ENCODE measurements at regions not wholly inside any gene's neighbourhood (a gene's known extent, or its start where the extent isn't known, plus 50 kb on each side); places are given as distances from the start of the nearest gene placed in this dataset.
"Not testable (repeated sequence)": the region's sequence is repeated elsewhere in the genome, so short reads cannot be mapped to it uniquely, and the experiment has no call there.

GRCh38 chr1:4186486-4186885 is 286.4 kb upstream of the C1orf174 start:
- H3K36me3 ChIP-seq; H3K27ac ChIP-seq; H3K4me1 ChIP-seq (replicated peaks); H3K9me3 ChIP-seq (replicated peaks); H3K27me3 ChIP-seq (replicated peaks); H3K4me3 ChIP-seq; DNase-seq (ENCODE audit: low read depth in 1 of 2, low spot score in 2 of 2): not testable (repeated sequence)

GRCh38 chr1:4203501-4203900 is 303.4 kb upstream of the C1orf174 start:
- H3K36me3 ChIP-seq, result no peaks in the 10 kb centered on the region
- peaks cover 16% of the 10 kb centered on the region; the same call in 1 of the 2 replicates for H3K9me3 ChIP-seq (replicated peaks)
- no peak overlapping the region for H3K4me3 ChIP-seq
- H3K4me1 ChIP-seq (replicated peaks), result no peaks in the 10 kb centered on the region
- DNase-seq (ENCODE audit: low read depth in 1 of 2, low spot score in 2 of 2), result no peak
- H3K27me3 ChIP-seq (replicated peaks), result no peaks in the 10 kb centered on the region
- H3K27ac ChIP-seq, result no peak overlapping the region

- peaks cover 4% of the 10 kb centered on the region; the same call in 1 of the 2 replicates for H3K9me3 ChIP-seq (replicated peaks)
- H3K27me3 ChIP-seq (replicated peaks), result no peaks in the 10 kb centered on the region
- no peak overlapping the region for H3K27ac ChIP-seq
- no peak for DNase-seq (ENCODE audit: low read depth in 1 of 2, low spot score in 2 of 2)
- H3K4me3 ChIP-seq, result no peak overlapping the region
- H3K4me1 ChIP-seq (replicated peaks), result no peaks in the 10 kb centered on the region
- H3K36me3 ChIP-seq, result no peaks in the 10 kb centered on the region
Observed at GRCh38 chr1:4207183-4207582, 307.1 kb upstream of the C1orf174 start.

GRCh38 chr1:4207842-4208692 is 308.0 kb upstream of the C1orf174 start:
- H3K36me3 ChIP-seq, result no peaks in the 10 kb centered on the region
- H3K9me3 ChIP-seq (replicated peaks), result peaks cover 4% of the 10 kb centered on the region; the same call in 1 of the 2 replicates
- H3K27me3 ChIP-seq (replicated peaks), result no peaks in the 10 kb centered on the region
- no peak for DNase-seq (ENCODE audit: low read depth in 1 of 2, low spot score in 2 of 2)
- no peak overlapping the region for H3K27ac ChIP-seq
- H3K4me3 ChIP-seq, result no peak overlapping the region
- H3K4me1 ChIP-seq (replicated peaks), result no peaks in the 10 kb centered on the region

- Histone ChIP-seq H3K36me3 (no peaks in the 10 kb centered on the region), H3K27ac (no peak overlapping the region), H3K27me3 (replicated peaks) (no peaks in the 10 kb centered on the region), H3K9me3 (replicated peaks) (no peaks in the 10 kb centered on the region; the same call in 1 of the 2 replicates), H3K4me3 (no peak overlapping the region), H3K4me1 (replicated peaks) (no peaks in the 10 kb centered on the region)
- no peak for DNase-seq (ENCODE audit: low read depth in 1 of 2, low spot score in 2 of 2)
Observed at GRCh38 chr1:4210043-4210442, 310.0 kb upstream of the C1orf174 start.

GRCh38 chr1:4212796-4213195 is 312.7 kb upstream of the C1orf174 start:
- H3K27ac ChIP-seq, result no peak overlapping the region
- peaks cover 4% of the 10 kb centered on the region for H3K9me3 ChIP-seq (replicated peaks)
- no peaks in the 10 kb centered on the region for H3K36me3 ChIP-seq
- no peaks in the 10 kb centered on the region for H3K27me3 ChIP-seq (replicated peaks)
- DNase-seq (ENCODE audit: low read depth in 1 of 2, low spot score in 2 of 2), result no peak
- H3K4me1 ChIP-seq (replicated peaks), result no peaks in the 10 kb centered on the region
- H3K4me3 ChIP-seq, result no peak overlapping the region

- H3K4me1 ChIP-seq (replicated peaks), result no peaks in the 10 kb centered on the region
- H3K36me3 ChIP-seq, result no peaks in the 10 kb centered on the region
- no peaks in the 10 kb centered on the region for H3K27me3 ChIP-seq (replicated peaks)
- H3K9me3 ChIP-seq (replicated peaks), result peaks cover 6% of the 10 kb centered on the region
- H3K4me3 ChIP-seq, result no peak overlapping the region
- no peak overlapping the region for H3K27ac ChIP-seq
- no peak for DNase-seq (ENCODE audit: low read depth in 1 of 2, low spot score in 2 of 2)
Observed at GRCh38 chr1:4213366-4213973, 313.4 kb upstream of the C1orf174 start.

- no peak overlapping the region for H3K27ac ChIP-seq
- H3K9me3 ChIP-seq (replicated peaks), result peaks cover 7% of the 10 kb centered on the region
- H3K4me3 ChIP-seq, result no peak overlapping the region
- no peak for DNase-seq (ENCODE audit: low read depth in 1 of 2, low spot score in 2 of 2)
- H3K27me3 ChIP-seq (replicated peaks), result no peaks in the 10 kb centered on the region
- no peaks in the 10 kb centered on the region for H3K4me1 ChIP-seq (replicated peaks)
- no peaks in the 10 kb centered on the region for H3K36me3 ChIP-seq
Observed at GRCh38 chr1:4214826-4215225, 314.8 kb upstream of the C1orf174 start.

- H3K4me1 ChIP-seq (replicated peaks), result no peaks in the 10 kb centered on the region
- H3K27ac ChIP-seq, result no peak overlapping the region
- no peaks in the 10 kb centered on the region for H3K27me3 ChIP-seq (replicated peaks)
- no peaks in the 10 kb centered on the region for H3K36me3 ChIP-seq
- no peak for DNase-seq (ENCODE audit: low read depth in 1 of 2, low spot score in 2 of 2)
- H3K9me3 ChIP-seq (replicated peaks), result peaks cover 7% of the 10 kb centered on the region
- H3K4me3 ChIP-seq, result no peak overlapping the region
Observed at GRCh38 chr1:4215391-4215790, 315.3 kb upstream of the C1orf174 start.

- Histone ChIP-seq H3K27me3 (replicated peaks) (no peaks in the 10 kb centered on the region), H3K27ac (no peak overlapping the region), H3K4me3 (no peak overlapping the region), H3K36me3 (no peaks in the 10 kb centered on the region), H3K4me1 (replicated peaks) (no peaks in the 10 kb centered on the region), H3K9me3 (replicated peaks) (peaks cover 7% of the 10 kb centered on the region)
- DNase-seq (ENCODE audit: low read depth in 1 of 2, low spot score in 2 of 2), result no peak
Observed at GRCh38 chr1:4216231-4216630, 316.2 kb upstream of the C1orf174 start.

- H3K9me3 ChIP-seq (replicated peaks), result peaks cover 10% of the 10 kb centered on the region
- no peaks in the 10 kb centered on the region for H3K36me3 ChIP-seq
- no peak for DNase-seq (ENCODE audit: low read depth in 1 of 2, low spot score in 2 of 2)
- no peaks in the 10 kb centered on the region for H3K27me3 ChIP-seq (replicated peaks)
- H3K27ac ChIP-seq, result no peak overlapping the region
- no peaks in the 10 kb centered on the region for H3K4me1 ChIP-seq (replicated peaks)
- H3K4me3 ChIP-seq, result no peak overlapping the region
Observed at GRCh38 chr1:4218619-4219018, 318.5 kb upstream of the C1orf174 start.

GRCh38 chr1:4219111-4219510 is 319.0 kb upstream of the C1orf174 start:
- no peaks in the 10 kb centered on the region for H3K4me1 ChIP-seq (replicated peaks)
- H3K27me3 ChIP-seq (replicated peaks), result no peaks in the 10 kb centered on the region
- H3K27ac ChIP-seq, result no peak overlapping the region
- H3K36me3 ChIP-seq, result no peaks in the 10 kb centered on the region
- no peak overlapping the region for H3K4me3 ChIP-seq
- no peak for DNase-seq (ENCODE audit: low read depth in 1 of 2, low spot score in 2 of 2)
- peaks cover 10% of the 10 kb centered on the region for H3K9me3 ChIP-seq (replicated peaks)

GRCh38 chr1:4219826-4220225 is 319.8 kb upstream of the C1orf174 start:
- Histone ChIP-seq H3K4me1 (replicated peaks) (no peaks in the 10 kb centered on the region), H3K27me3 (replicated peaks) (no peaks in the 10 kb centered on the region), H3K27ac (no peak overlapping the region), H3K36me3 (no peaks in the 10 kb centered on the region), H3K9me3 (replicated peaks) (peaks cover 10% of the 10 kb centered on the region), H3K4me3 (no peak overlapping the region)
- no peak for DNase-seq (ENCODE audit: low read depth in 1 of 2, low spot score in 2 of 2)

GRCh38 chr1:4220362-4220761 is 320.3 kb upstream of the C1orf174 start:
- Histone ChIP-seq H3K9me3 (replicated peaks) (peaks cover 10% of the 10 kb centered on the region), H3K4me3 (no peak overlapping the region), H3K4me1 (replicated peaks) (no peaks in the 10 kb centered on the region), H3K36me3 (no peaks in the 10 kb centered on the region), H3K27me3 (replicated peaks) (no peaks in the 10 kb centered on the region), H3K27ac (no peak overlapping the region)
- DNase-seq (ENCODE audit: low read depth in 1 of 2, low spot score in 2 of 2), result no peak
